ENCODE measurements at regions not wholly inside any gene's neighbourhood (a gene's known extent, or its start where the extent isn't known, plus 50 kb on each side); places are given as distances from the start of the nearest gene placed in this dataset.

DNA sequence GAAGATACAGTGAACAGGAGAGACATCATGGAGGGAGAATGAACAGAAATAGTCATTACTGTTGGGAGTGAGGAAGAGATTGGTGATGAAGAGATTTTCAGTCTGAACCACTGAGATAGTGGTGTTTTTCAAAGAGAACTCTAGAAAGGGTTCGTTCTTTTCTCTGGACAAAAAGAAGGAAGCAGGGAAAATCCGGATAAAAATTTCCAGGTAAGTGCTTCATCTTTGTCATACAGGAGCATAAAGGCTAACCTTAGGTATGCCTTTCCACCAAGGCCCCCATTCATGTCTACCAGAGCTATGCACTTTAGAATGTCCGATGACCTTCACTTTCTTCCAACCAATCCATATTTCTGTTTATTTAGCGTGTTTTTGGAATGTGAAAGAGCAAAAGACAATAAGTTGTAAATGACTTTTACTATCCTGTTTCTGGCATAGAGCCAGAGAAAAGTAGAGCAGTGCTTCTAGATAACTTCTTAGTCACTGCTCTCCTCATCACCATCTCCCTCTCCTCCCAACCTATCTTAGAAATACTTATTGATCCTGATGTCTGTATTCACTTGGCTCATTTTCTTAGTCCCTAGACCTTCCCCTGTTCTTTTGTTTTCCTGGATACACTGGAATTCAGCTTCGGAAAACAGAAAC lies 116.5 kb downstream of the TTC6 start (continued):
- TF ChIP-seq MBD4 (IDR thresholded peaks at IDR 0.05; ENCODE audit: borderline replicate concordance, low read length) (peak; percentile 93; the same call in 1 of the 2 replicates), ZFP1 (CRISPR knock-in tag; IDR thresholded peaks at IDR 0.05) (peak; percentile 71; the same call in 1 of the 2 replicates), ZNF264 (CRISPR knock-in tag; IDR thresholded peaks at IDR 0.05) (0 out of 2 replicates have a peak, but pooled peaks have one; percentile 73), KLF6 (CRISPR knock-in tag; IDR thresholded peaks at IDR 0.05) (peak; percentile 76), PITX1 (CRISPR knock-in tag; IDR thresholded peaks at IDR 0.05) (peak; percentile 74; the same call in 1 of the 2 replicates), ZNF879 (CRISPR knock-in tag; IDR thresholded peaks at IDR 0.05) (no peak), FOXO4 (CRISPR knock-in tag; conservative IDR thresholded peaks at IDR 0.05) (no peak), ZNF382 (CRISPR knock-in tag; IDR thresholded peaks at IDR 0.05; ENCODE audit: borderline replicate concordance) (no peak), NFIB (CRISPR knock-in tag; IDR thresholded peaks at IDR 0.05; ENCODE audit: borderline replicate concordance) (no peak), ZNF234 (CRISPR knock-in tag; conservative IDR thresholded peaks at IDR 0.05) (no peak), GATA4 (IDR thresholded peaks at IDR 0.05; ENCODE audit: borderline replicate concordance, low read depth) (peak; percentile 25; the same call in 1 of the 2 replicates), GZF1 (CRISPR knock-in tag; IDR thresholded peaks at IDR 0.05) (no peak), KMT2A (CRISPR knock-in tag; IDR thresholded peaks at IDR 0.05) (peak; percentile 62; the same call in 1 of the 2 replicates), ZNF776 (CRISPR knock-in tag; IDR thresholded peaks at IDR 0.05) (no peak), ZNF207 (IDR thresholded peaks at IDR 0.05; ENCODE audit: borderline replicate concordance) (no peak), FOXK1 (CRISPR knock-in tag; IDR thresholded peaks at IDR 0.05; ENCODE audit: borderline replicate concordance, low read depth) (peak; percentile 89; the same call in 1 of the 2 replicates), IKZF4 (CRISPR knock-in tag; IDR thresholded peaks at IDR 0.05; ENCODE audit: borderline replicate concordance, low read depth, not compliant biosample characterization) (no peak), ARNT2 (CRISPR knock-in tag; IDR thresholded peaks at IDR 0.05; ENCODE audit: low read depth) (0 out of 2 replicates have a peak, but pooled peaks have one; percentile 12), POGZ (CRISPR knock-in tag; IDR thresholded peaks at IDR 0.05) (peak; percentile 99), ETV6 (CRISPR knock-in tag; conservative IDR thresholded peaks at IDR 0.05) (no peak), ARID3A (IDR thresholded peaks at IDR 0.05; ENCODE audit: low read depth, low read length) (peak; percentile 85)
- TF ChIP-seq, protein P1, sequence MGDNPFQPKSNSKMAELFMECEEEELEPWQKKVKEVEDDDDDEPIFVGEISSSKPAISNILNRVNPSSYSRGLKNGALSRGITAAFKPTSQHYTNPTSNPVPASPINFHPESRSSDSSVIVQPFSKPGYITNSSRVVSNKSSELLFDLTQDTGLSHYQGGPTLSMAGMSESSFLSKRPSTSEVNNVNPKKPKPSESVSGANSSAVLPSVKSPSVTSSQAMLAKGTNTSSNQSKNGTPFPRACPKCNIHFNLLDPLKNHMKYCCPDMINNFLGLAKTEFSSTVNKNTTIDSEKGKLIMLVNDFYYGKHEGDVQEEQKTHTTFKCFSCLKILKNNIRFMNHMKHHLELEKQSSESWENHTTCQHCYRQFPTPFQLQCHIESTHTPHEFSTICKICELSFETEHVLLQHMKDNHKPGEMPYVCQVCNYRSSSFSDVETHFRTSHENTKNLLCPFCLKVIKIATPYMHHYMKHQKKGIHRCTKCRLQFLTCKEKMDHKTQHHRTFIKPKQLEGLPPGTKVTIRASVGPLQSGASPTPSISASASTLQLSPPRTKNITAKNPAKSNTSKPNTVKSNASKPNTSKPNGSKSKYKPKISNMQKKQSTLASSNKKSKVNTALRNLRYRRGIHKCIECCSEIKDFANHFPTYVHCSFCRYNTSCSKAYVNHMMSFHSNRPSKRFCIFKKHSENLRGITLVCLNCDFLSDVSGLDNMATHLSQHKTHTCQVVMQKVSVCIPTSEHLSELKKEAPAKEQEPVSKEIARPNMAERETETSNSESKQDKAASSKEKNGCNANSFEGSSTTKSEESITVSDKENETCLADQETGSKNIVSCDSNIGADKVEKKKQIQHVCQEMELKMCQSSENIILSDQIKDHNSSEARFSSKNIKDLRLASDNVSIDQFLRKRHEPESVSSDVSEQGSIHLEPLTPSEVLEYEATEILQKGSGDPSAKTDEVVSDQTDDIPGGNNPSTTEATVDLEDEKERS (CRISPR knock-in tag; IDR thresholded peaks at IDR 0.05), result 0 out of 2 replicates have a peak, but pooled peaks have one; percentile 53
- TF ChIP-seq, protein P2, sequence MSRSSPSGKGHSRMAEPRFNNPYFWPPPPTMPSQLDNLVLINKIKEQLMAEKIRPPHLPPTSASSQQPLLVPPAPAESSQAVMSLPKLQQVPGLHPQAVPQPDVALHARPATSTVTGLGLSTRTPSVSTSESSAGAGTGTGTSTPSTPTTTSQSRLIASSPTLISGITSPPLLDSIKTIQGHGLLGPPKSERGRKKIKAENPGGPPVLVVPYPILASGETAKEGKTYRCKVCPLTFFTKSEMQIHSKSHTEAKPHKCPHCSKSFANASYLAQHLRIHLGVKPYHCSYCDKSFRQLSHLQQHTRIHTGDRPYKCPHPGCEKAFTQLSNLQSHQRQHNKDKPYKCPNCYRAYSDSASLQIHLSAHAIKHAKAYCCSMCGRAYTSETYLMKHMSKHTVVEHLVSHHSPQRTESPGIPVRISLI (CRISPR knock-in tag; IDR thresholded peaks at IDR 0.05; ENCODE audit: borderline replicate concordance), result peak; percentile 9; the same call in 1 of the 2 replicates
- TF ChIP-seq, protein P3, sequence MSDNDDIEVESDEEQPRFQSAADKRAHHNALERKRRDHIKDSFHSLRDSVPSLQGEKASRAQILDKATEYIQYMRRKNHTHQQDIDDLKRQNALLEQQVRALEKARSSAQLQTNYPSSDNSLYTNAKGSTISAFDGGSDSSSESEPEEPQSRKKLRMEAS (IDR thresholded peaks at IDR 0.05), result peak; percentile 70; the same call in 1 of the 2 replicates
